Endodermal cell (in vitro differentiated cells): ENCODE measurements at regions not wholly inside any gene's neighbourhood (a gene's known extent, or its start where the extent isn't known, plus 50 kb on each side); places are given as distances from the start of the nearest gene placed in this dataset.

Experiments used
- DNase-seq: peaks from one replicate; pipeline ENCODE4 v3.0.0-alpha.2; 2017
- H3K27ac ChIP-seq: 2 replicates; pipeline ENCODE4 v1.5.1; 2013; ENCODE audit warnings: mild to moderate bottlenecking, low read depth, low read length, moderate library complexity
- H3K27me3 ChIP-seq: 2 replicates; pipeline ENCODE4 v1.6.1; 2013; ENCODE audit warnings: mild to moderate bottlenecking, low read length, moderate library complexity; ENCODE audit not compliant: insufficient read depth, control insufficient read depth, poor library complexity, severe bottlenecking
- H3K36me3 ChIP-seq: 2 replicates; pipeline ENCODE4 v1.7.0; 2013; ENCODE audit warnings: mild to moderate bottlenecking, low read length, moderate library complexity; ENCODE audit not compliant: control insufficient read depth, insufficient read depth
- H3K4me1 ChIP-seq: one replicate; pipeline ENCODE4 v1.7.0; 2013; ENCODE audit warnings: low read length; ENCODE audit not compliant: control insufficient read depth, insufficient read depth
- H3K4me3 ChIP-seq: 2 replicates; pipeline ENCODE4 v1.5.1; 2013; ENCODE audit warnings: mild to moderate bottlenecking, low read length, moderate library complexity
- H3K9ac ChIP-seq: 2 replicates; pipeline ENCODE4 v1.6.1; 2013; ENCODE audit warnings: mild to moderate bottlenecking, low read length, moderate library complexity; ENCODE audit not compliant: poor library complexity, severe bottlenecking; ENCODE audit errors: extremely low read depth
- H3K9me3 ChIP-seq: 2 replicates; pipeline ENCODE4 v1.6.1; 2013; ENCODE audit warnings: mild to moderate bottlenecking, low read length, moderate library complexity; ENCODE audit not compliant: control insufficient read depth
- H3K27ac Mint-ChIP-seq: 2 replicates; pipeline ENCODE4 v1.8.0; 2020; ENCODE audit warnings: mixed read lengths
- H3K27me3 Mint-ChIP-seq: 2 replicates; pipeline ENCODE4 v1.8.0; 2021; ENCODE audit warnings: mild to moderate bottlenecking, mixed read lengths; ENCODE audit not compliant: insufficient read depth
- H3K36me3 Mint-ChIP-seq: 2 replicates; pipeline ENCODE4 v1.8.0; 2020; ENCODE audit warnings: low read depth, mixed read lengths
- H3K4me1 Mint-ChIP-seq: 2 replicates; pipeline ENCODE4 v1.8.0; 2020; ENCODE audit warnings: mixed read lengths
- H3K4me3 Mint-ChIP-seq: 2 replicates; pipeline ENCODE4 v1.8.0; 2020; ENCODE audit warnings: mild to moderate bottlenecking, moderate library complexity, mixed read lengths
- H3K9me3 Mint-ChIP-seq: 2 replicates; pipeline ENCODE4 v1.8.0; 2020; ENCODE audit warnings: mild to moderate bottlenecking, mixed read lengths
- WGBS, 2 experiments: methylation state at CpG; one replicate each; pipeline versions ENCODE4 v1.1.5 to v1.1.7; 2013; ENCODE audit warnings: missing lambda C conversion rate in 2 of 2, mixed read lengths in 1 of 2; ENCODE audit not compliant: insufficient coverage in 1 of 2, insufficient read length in 1 of 2; 5-methylcytosine and 5-hydroxymethylcytosine counted together
- TF ChIP-seq, protein P1 (sequence below): fragments of 200-600 bp; sonication (generic); conservative IDR thresholded peaks from 2 replicates; pipeline ENCODE4 v1.5.0; 2021; ENCODE audit warnings: antibody characterized with exemption, mild to moderate bottlenecking

- Mint-ChIP-seq H3K9me3 (peaks cover 2% of the 10 kb centered on the region), H3K36me3 (no peaks in the 10 kb centered on the region), H3K4me1 (no peaks in the 10 kb centered on the region), H3K27ac (no peak overlapping the region), H3K4me3 (no peak overlapping the region), H3K27me3 (no peaks in the 10 kb centered on the region)
- Histone ChIP-seq H3K27me3 (no peaks in the 10 kb centered on the region), H3K4me1 (no peaks in the 10 kb centered on the region), H3K9me3 (no peaks in the 10 kb centered on the region), H3K36me3 (no peaks in the 10 kb centered on the region), H3K9ac (no peak overlapping the region), H3K27ac (no peak overlapping the region), H3K4me3 (no peak overlapping the region)
- TF ChIP-seq, protein P1, sequence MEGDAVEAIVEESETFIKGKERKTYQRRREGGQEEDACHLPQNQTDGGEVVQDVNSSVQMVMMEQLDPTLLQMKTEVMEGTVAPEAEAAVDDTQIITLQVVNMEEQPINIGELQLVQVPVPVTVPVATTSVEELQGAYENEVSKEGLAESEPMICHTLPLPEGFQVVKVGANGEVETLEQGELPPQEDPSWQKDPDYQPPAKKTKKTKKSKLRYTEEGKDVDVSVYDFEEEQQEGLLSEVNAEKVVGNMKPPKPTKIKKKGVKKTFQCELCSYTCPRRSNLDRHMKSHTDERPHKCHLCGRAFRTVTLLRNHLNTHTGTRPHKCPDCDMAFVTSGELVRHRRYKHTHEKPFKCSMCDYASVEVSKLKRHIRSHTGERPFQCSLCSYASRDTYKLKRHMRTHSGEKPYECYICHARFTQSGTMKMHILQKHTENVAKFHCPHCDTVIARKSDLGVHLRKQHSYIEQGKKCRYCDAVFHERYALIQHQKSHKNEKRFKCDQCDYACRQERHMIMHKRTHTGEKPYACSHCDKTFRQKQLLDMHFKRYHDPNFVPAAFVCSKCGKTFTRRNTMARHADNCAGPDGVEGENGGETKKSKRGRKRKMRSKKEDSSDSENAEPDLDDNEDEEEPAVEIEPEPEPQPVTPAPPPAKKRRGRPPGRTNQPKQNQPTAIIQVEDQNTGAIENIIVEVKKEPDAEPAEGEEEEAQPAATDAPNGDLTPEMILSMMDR = no peak
- DNase-seq = no peak
Observed at GRCh38 chr13:90261343-90261742, 1086.1 kb upstream of the MIR17HG start.

DNA sequence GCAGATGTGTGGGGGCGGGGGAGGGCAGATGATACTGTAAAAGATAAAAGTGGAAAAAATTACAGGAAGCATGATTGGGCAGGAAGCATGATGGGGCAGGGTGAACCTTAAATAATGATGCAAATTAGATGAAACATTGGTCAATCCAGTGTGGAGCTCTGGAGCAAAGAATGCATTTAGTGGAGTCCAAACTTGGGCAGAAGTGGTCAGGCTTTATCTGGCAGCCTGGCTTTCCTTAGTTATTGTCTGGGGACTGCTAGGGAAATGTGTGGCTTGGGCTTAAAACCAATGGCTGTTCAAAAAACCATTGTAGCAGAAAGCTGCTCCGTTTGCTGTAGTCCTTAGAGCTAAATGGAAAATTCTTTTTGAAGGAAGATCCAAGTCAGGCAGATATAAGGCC is 1077.3 kb upstream of the MIR17HG start:
- Mint-ChIP-seq H3K9me3 (peaks cover 13% of the 10 kb centered on the region), H3K4me1 (no peaks in the 10 kb centered on the region), H3K27me3 (no peaks in the 10 kb centered on the region), H3K36me3 (no peaks in the 10 kb centered on the region), H3K4me3 (no peak overlapping the region), H3K27ac (no peak overlapping the region)
- 88 to 92% methylated on average over 1 to 2 of the region's 2 CpGs for WGBS, 2 experiments
- Histone ChIP-seq H3K9ac (no peak overlapping the region), H3K4me3 (no peak overlapping the region), H3K9me3 (peaks cover 6% of the 10 kb centered on the region), H3K36me3 (no peaks in the 10 kb centered on the region), H3K27me3 (no peaks in the 10 kb centered on the region), H3K27ac (no peak overlapping the region), H3K4me1 (no peaks in the 10 kb centered on the region)
- TF ChIP-seq, protein P1 = no peak
- DNase-seq = no peak

- H3K4me3 ChIP-seq = no peak overlapping the region
- no peaks in the 10 kb centered on the region for H3K36me3 ChIP-seq
- Mint-ChIP-seq H3K9me3 (peaks cover 13% of the 10 kb centered on the region), H3K4me3 (no peak overlapping the region), H3K27me3 (no peaks in the 10 kb centered on the region), H3K4me1 (no peaks in the 10 kb centered on the region), H3K36me3 (no peaks in the 10 kb centered on the region), H3K27ac (no peak overlapping the region)
- H3K4me1 ChIP-seq = no peaks in the 10 kb centered on the region
- H3K9ac ChIP-seq = no peak overlapping the region
- no peak overlapping the region for H3K27ac ChIP-seq
- DNase-seq = no peak
- peaks cover 6% of the 10 kb centered on the region for H3K9me3 ChIP-seq
- 97 to 100% methylated on average over 1 of the region's 1 CpG for WGBS, 2 experiments
- no peaks in the 10 kb centered on the region for H3K27me3 ChIP-seq
- TF ChIP-seq, protein P1 = no peak
Observed at GRCh38 chr13:90272356-90272755, 1075.1 kb upstream of the MIR17HG start.
